Transverse colon (tissue), 4 donors: ENCODE measurements at regions not wholly inside any gene's neighbourhood (a gene's known extent, or its start where the extent isn't known, plus 50 kb on each side); places are given as distances from the start of the nearest gene placed in this dataset.

Experiments
- CTCF ChIP-seq, 5 experiments: fragments of 200-600 bp in 3 of 5; fragments of 450-650 bp in 2 of 5; sonication (generic) in 3 of 5; IDR thresholded peaks; 1 replicate in 2 of 5; 2 replicates in 3 of 5; pipeline ENCODE4 v1.5.1; 2016 to 2017; ENCODE audit warnings: antibody characterized with exemption in 5 of 5, inconsistent platforms in 3 of 5, mild to moderate bottlenecking in 2 of 5, moderate library complexity in 1 of 5
- POLR2A ChIP-seq: fragments of 450-650 bp; IDR thresholded peaks from one replicate; pipeline ENCODE4 v1.6.1; 2016; ENCODE audit warnings: antibody characterized with exemption, mild to moderate bottlenecking, moderate library complexity
- POLR2AphosphoS5 ChIP-seq, 3 donors: sonication (generic); formaldehyde crosslinking; IDR thresholded peaks; one replicate each; pipeline ENCODE4 v1.6.1; 2016; ENCODE audit warnings: antibody characterized with exemption in 3 of 3

DNA sequence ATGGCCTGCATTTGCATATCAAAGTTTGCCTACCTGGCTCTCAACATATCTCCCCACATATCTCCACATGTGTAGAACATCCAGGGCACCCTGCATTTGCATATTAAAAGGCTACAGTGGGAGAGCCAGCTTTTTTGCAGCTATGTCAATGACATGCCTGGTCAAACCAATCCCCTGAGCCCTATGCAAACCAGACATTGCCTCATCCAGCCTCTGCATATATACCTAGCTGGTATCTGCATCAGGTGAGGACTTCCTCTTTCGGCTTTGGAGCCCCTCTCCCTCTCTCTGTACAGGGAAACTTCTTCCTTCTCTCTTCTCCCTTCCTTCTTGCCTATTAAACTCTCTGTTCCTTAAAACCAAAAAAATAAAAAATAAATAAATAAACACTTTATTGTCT, 142.7 kb upstream of the STEAP4 start:
- TF ChIP-seq CTCF (IDR thresholded peaks at IDR 0.05) (no peak), POLR2A (no peak), POLR2AphosphoS5 (IDR thresholded peaks at IDR 0.05) (no peak)
